ENCODE measurements at regions not wholly inside any gene's neighbourhood (a gene's known extent, or its start where the extent isn't known, plus 50 kb on each side); places are given as distances from the start of the nearest gene placed in this dataset.

- DNase-seq, result no peak
- Mint-ChIP-seq H3K36me3 (ENCODE audit: low read depth) (no peaks in the 10 kb centered on the region), H3K4me3 (no peak overlapping the region), H3K9me3 (peaks cover 16% of the 10 kb centered on the region), H3K27ac (no peak overlapping the region), H3K4me1 (peaks cover 27% of the 10 kb centered on the region), H3K27me3 (ENCODE audit: low read depth, poor library complexity) (no peaks in the 10 kb centered on the region)
- TF ChIP-seq, protein P1, sequence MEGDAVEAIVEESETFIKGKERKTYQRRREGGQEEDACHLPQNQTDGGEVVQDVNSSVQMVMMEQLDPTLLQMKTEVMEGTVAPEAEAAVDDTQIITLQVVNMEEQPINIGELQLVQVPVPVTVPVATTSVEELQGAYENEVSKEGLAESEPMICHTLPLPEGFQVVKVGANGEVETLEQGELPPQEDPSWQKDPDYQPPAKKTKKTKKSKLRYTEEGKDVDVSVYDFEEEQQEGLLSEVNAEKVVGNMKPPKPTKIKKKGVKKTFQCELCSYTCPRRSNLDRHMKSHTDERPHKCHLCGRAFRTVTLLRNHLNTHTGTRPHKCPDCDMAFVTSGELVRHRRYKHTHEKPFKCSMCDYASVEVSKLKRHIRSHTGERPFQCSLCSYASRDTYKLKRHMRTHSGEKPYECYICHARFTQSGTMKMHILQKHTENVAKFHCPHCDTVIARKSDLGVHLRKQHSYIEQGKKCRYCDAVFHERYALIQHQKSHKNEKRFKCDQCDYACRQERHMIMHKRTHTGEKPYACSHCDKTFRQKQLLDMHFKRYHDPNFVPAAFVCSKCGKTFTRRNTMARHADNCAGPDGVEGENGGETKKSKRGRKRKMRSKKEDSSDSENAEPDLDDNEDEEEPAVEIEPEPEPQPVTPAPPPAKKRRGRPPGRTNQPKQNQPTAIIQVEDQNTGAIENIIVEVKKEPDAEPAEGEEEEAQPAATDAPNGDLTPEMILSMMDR (IDR thresholded peaks at IDR 0.05), result no peak
Measured at GRCh38 chr10:24156686-24157085, 52.3 kb upstream of the KIAA1217 start.

DNA sequence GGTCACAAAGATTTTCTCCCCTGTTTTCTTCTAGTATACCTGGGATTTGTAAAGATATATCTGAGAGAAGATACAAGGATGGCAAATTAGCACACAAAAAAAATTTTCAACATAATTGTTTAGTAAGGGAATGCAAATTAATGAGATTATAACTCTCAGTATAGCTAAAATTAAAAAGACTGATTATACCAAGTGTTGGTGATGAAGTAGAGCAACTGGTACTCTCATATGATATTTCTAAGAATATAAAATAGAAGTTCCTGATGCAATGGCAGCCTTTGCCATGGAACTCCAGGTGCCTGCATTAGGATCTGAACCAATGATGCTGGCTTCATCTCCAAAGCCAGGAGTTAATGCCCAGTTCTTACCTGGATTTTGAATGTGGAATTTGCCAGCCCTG, 51.4 kb upstream of the KIAA1217 start:
- H3K4me3 Mint-ChIP-seq, result no peak overlapping the region
- H3K9me3 Mint-ChIP-seq, result peaks cover 16% of the 10 kb centered on the region
- H3K36me3 Mint-ChIP-seq (ENCODE audit: low read depth), result no peaks in the 10 kb centered on the region
- H3K27ac Mint-ChIP-seq, result no peak overlapping the region
- no peaks in the 10 kb centered on the region for H3K27me3 Mint-ChIP-seq (ENCODE audit: low read depth, poor library complexity)
- DNase-seq, result no peak
- H3K4me1 Mint-ChIP-seq, result peaks cover 18% of the 10 kb centered on the region
- TF ChIP-seq, protein P1 (IDR thresholded peaks at IDR 0.05), result no peak
